Ovary (tissue), 3 donors: ENCODE measurements at regions not wholly inside any gene's neighbourhood (a gene's known extent, or its start where the extent isn't known, plus 50 kb on each side); places are given as distances from the start of the nearest gene placed in this dataset.

Source experiments
- EP300 ChIP-seq: sonication (generic); formaldehyde crosslinking; IDR thresholded peaks from one replicate; pipeline ENCODE4 v1.6.1; 2017; ENCODE audit warnings: antibody characterized with exemption
- POLR2A ChIP-seq: fragments of 450-650 bp; IDR thresholded peaks from one replicate; pipeline ENCODE4 v1.6.1; 2017; ENCODE audit warnings: antibody characterized with exemption, mild to moderate bottlenecking, moderate library complexity
- TF ChIP-seq, protein P1 (sequence below), 3 donors: fragments of 450-650 bp in 2 of 3; fragments of 200-600 bp in 1 of 3; IDR thresholded peaks; one replicate each; pipeline versions ENCODE4 v1.5.1 to v1.8.0; 2016 to 2022; ENCODE audit warnings: antibody characterized with exemption in 3 of 3, mild to moderate bottlenecking in 1 of 3
- donor health status: DM: no; HTN: no; CAD: no.

DNA sequence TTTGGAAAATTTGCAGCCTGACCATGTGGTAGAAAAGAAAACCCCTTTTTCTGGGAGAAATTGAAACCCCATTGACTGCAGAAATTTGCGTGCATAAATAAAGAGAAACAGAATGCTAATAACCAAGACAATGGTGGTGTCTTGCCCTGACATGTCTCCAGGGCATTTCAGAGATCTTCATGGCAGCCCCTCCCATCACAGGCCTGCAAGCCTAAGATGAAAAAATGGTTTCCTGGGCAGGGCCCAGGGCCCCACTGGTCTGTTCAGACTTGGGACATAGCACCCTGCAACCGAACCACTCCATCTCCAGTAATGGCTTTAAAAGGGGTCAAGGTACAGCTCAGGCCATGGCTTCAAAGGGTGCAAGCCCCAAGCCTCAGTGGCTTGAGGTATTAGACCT is 71.6 kb upstream of the SGIP1 start:
- TF ChIP-seq, protein P1, sequence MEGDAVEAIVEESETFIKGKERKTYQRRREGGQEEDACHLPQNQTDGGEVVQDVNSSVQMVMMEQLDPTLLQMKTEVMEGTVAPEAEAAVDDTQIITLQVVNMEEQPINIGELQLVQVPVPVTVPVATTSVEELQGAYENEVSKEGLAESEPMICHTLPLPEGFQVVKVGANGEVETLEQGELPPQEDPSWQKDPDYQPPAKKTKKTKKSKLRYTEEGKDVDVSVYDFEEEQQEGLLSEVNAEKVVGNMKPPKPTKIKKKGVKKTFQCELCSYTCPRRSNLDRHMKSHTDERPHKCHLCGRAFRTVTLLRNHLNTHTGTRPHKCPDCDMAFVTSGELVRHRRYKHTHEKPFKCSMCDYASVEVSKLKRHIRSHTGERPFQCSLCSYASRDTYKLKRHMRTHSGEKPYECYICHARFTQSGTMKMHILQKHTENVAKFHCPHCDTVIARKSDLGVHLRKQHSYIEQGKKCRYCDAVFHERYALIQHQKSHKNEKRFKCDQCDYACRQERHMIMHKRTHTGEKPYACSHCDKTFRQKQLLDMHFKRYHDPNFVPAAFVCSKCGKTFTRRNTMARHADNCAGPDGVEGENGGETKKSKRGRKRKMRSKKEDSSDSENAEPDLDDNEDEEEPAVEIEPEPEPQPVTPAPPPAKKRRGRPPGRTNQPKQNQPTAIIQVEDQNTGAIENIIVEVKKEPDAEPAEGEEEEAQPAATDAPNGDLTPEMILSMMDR (IDR thresholded peaks at IDR 0.05), result no peak
- TF ChIP-seq EP300 (no peak), POLR2A (no peak)
